Endodermal cell (in vitro differentiated cells): ENCODE measurements at regions not wholly inside any gene's neighbourhood (a gene's known extent, or its start where the extent isn't known, plus 50 kb on each side); places are given as distances from the start of the nearest gene placed in this dataset.

Experiments
- DNase-seq: peaks from one replicate; pipeline ENCODE4 v3.0.0-alpha.2; 2017
- H3K27ac ChIP-seq: 2 replicates; pipeline ENCODE4 v1.5.1; 2013; ENCODE audit warnings: mild to moderate bottlenecking, low read depth, low read length, moderate library complexity
- H3K27me3 ChIP-seq: 2 replicates; pipeline ENCODE4 v1.6.1; 2013; ENCODE audit warnings: mild to moderate bottlenecking, low read length, moderate library complexity; ENCODE audit not compliant: insufficient read depth, control insufficient read depth, poor library complexity, severe bottlenecking
- H3K36me3 ChIP-seq: 2 replicates; pipeline ENCODE4 v1.7.0; 2013; ENCODE audit warnings: mild to moderate bottlenecking, low read length, moderate library complexity; ENCODE audit not compliant: control insufficient read depth, insufficient read depth
- H3K4me1 ChIP-seq: one replicate; pipeline ENCODE4 v1.7.0; 2013; ENCODE audit warnings: low read length; ENCODE audit not compliant: control insufficient read depth, insufficient read depth
- H3K4me3 ChIP-seq: 2 replicates; pipeline ENCODE4 v1.5.1; 2013; ENCODE audit warnings: mild to moderate bottlenecking, low read length, moderate library complexity
- H3K9ac ChIP-seq: 2 replicates; pipeline ENCODE4 v1.6.1; 2013; ENCODE audit warnings: mild to moderate bottlenecking, low read length, moderate library complexity; ENCODE audit not compliant: poor library complexity, severe bottlenecking; ENCODE audit errors: extremely low read depth
- H3K9me3 ChIP-seq: 2 replicates; pipeline ENCODE4 v1.6.1; 2013; ENCODE audit warnings: mild to moderate bottlenecking, low read length, moderate library complexity; ENCODE audit not compliant: control insufficient read depth
- H3K27ac Mint-ChIP-seq: 2 replicates; pipeline ENCODE4 v1.8.0; 2020; ENCODE audit warnings: mixed read lengths
- H3K27me3 Mint-ChIP-seq: 2 replicates; pipeline ENCODE4 v1.8.0; 2021; ENCODE audit warnings: mild to moderate bottlenecking, mixed read lengths; ENCODE audit not compliant: insufficient read depth
- H3K36me3 Mint-ChIP-seq: 2 replicates; pipeline ENCODE4 v1.8.0; 2020; ENCODE audit warnings: low read depth, mixed read lengths
- H3K4me1 Mint-ChIP-seq: 2 replicates; pipeline ENCODE4 v1.8.0; 2020; ENCODE audit warnings: mixed read lengths
- H3K4me3 Mint-ChIP-seq: 2 replicates; pipeline ENCODE4 v1.8.0; 2020; ENCODE audit warnings: mild to moderate bottlenecking, moderate library complexity, mixed read lengths
- H3K9me3 Mint-ChIP-seq: 2 replicates; pipeline ENCODE4 v1.8.0; 2020; ENCODE audit warnings: mild to moderate bottlenecking, mixed read lengths
- WGBS, 2 experiments: methylation state at CpG; one replicate each; pipeline versions ENCODE4 v1.1.5 to v1.1.7; 2013; ENCODE audit warnings: missing lambda C conversion rate in 2 of 2, mixed read lengths in 1 of 2; ENCODE audit not compliant: insufficient coverage in 1 of 2, insufficient read length in 1 of 2; 5-methylcytosine and 5-hydroxymethylcytosine counted together
- TF ChIP-seq, protein P1 (sequence below): fragments of 200-600 bp; sonication (generic); conservative IDR thresholded peaks from 2 replicates; pipeline ENCODE4 v1.5.0; 2021; ENCODE audit warnings: antibody characterized with exemption, mild to moderate bottlenecking

DNA sequence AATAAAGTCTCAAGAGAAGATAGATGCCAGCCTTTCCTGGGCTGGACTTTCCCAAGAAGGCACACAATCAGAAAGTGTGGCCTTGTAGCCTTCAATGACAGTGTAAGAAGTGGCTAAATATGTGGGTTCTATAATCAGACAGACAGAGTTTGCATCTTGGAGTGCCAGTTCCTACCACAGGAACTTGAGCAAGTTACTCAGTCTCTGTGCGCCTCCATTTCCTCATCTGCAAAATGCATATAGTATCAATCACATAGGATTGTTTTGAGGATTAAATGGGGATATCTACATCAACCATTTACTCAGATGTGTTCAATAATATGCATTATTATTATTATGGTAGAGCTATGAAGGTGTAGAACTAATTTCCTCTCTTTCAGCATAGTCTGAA, 176.8 kb upstream of the PTBP2 start:
- H3K27ac ChIP-seq = no peak overlapping the region
- H3K4me3 Mint-ChIP-seq = no peak overlapping the region
- H3K36me3 ChIP-seq = no peaks in the 10 kb centered on the region

DNA sequence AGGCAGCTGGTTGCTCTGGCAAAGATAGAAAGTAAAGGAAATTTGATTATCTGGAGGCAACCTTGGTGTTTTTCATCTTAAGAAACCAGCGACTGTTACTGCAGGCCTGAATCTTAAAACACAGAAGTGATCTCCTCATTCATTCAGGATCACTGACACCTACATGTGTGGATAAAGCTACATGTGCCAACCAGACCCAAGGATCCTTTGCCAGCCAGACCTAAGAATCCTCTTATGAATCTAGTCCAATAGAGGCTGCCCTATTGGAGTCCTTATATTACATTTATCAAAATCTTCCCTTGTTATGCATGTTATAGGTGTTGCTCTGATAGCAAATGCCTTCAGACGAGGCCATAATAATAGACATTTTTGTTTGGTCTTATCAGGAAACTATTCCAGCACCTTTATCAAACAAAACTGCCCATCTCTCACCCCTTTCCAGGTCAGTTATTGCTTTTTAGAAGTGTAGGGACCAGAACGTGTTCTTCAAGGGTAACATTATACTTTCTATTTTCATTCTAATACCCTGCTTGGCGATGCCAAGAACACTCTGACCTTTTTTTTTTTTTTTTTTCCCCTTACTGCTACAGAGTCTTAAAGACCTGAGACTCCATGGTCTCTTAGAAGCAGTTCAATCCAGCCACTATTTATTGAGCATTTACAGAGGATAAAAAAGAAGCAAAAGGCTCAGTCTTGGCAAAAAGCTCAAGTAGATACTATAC, 175.5 kb upstream of the PTBP2 start:
- Histone ChIP-seq H3K36me3 (no peaks in the 10 kb centered on the region), H3K4me1 (no peaks in the 10 kb centered on the region), H3K9me3 (no peaks in the 10 kb centered on the region)

More for the DNA sequence above, 176.8 kb upstream of the PTBP2 start:
- no peaks in the 10 kb centered on the region for H3K4me1 ChIP-seq
- TF ChIP-seq, protein P1, sequence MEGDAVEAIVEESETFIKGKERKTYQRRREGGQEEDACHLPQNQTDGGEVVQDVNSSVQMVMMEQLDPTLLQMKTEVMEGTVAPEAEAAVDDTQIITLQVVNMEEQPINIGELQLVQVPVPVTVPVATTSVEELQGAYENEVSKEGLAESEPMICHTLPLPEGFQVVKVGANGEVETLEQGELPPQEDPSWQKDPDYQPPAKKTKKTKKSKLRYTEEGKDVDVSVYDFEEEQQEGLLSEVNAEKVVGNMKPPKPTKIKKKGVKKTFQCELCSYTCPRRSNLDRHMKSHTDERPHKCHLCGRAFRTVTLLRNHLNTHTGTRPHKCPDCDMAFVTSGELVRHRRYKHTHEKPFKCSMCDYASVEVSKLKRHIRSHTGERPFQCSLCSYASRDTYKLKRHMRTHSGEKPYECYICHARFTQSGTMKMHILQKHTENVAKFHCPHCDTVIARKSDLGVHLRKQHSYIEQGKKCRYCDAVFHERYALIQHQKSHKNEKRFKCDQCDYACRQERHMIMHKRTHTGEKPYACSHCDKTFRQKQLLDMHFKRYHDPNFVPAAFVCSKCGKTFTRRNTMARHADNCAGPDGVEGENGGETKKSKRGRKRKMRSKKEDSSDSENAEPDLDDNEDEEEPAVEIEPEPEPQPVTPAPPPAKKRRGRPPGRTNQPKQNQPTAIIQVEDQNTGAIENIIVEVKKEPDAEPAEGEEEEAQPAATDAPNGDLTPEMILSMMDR = no peak
- 100% methylated on average over 1 of the region's 1 CpG; no CpG with 5 or more reads in 1 of the 2 experiments for WGBS, 2 experiments
- H3K27me3 ChIP-seq = no peaks in the 10 kb centered on the region
- H3K9me3 ChIP-seq = no peaks in the 10 kb centered on the region
- Mint-ChIP-seq H3K36me3 (no peaks in the 10 kb centered on the region), H3K27ac (no peak overlapping the region), H3K9me3 (no peaks in the 10 kb centered on the region), H3K4me1 (no peaks in the 10 kb centered on the region), H3K27me3 (no peaks in the 10 kb centered on the region)
- no peak overlapping the region for H3K9ac ChIP-seq
- no peak for DNase-seq
- no peak overlapping the region for H3K4me3 ChIP-seq

DNA sequence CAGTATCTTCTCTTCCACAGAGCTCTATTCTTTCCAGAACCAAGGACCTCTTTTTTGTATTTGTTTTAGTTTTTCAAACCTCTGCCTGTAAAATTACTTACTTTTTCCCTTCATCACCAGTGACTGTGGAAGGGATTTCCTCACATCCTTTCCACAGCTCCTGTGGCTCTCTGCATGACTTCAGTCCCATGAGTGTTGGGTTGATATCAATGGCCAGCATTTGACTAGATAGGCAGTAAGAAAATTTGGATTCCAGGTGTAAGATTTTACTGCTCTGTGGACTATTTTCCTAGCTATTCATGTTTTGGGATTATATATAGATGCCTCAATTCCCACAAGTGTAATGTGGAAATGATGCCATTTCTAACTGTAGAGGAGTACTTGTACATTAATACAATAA, 171.5 kb upstream of the PTBP2 start:
- no peak for DNase-seq
- no peaks in the 10 kb centered on the region for H3K27me3 ChIP-seq
- Mint-ChIP-seq H3K4me1 (no peaks in the 10 kb centered on the region), H3K27me3 (no peaks in the 10 kb centered on the region), H3K27ac (no peak overlapping the region), H3K9me3 (no peaks in the 10 kb centered on the region), H3K4me3 (no peak overlapping the region), H3K36me3 (no peaks in the 10 kb centered on the region)
- H3K9me3 ChIP-seq = no peaks in the 10 kb centered on the region
- no peak overlapping the region for H3K9ac ChIP-seq
- H3K36me3 ChIP-seq = no peaks in the 10 kb centered on the region
- no peaks in the 10 kb centered on the region for H3K4me1 ChIP-seq
- H3K4me3 ChIP-seq = no peak overlapping the region
- no peak overlapping the region for H3K27ac ChIP-seq
- TF ChIP-seq, protein P1 = no peak

More for the DNA sequence above, 175.5 kb upstream of the PTBP2 start:
- 83 to 87% methylated on average over 2 to 4 of the region's 4 CpGs for WGBS, 2 experiments
- Histone ChIP-seq H3K27ac (no peak overlapping the region), H3K9ac (no peak overlapping the region), H3K4me3 (no peak overlapping the region), H3K27me3 (no peaks in the 10 kb centered on the region)
- no peaks in the 10 kb centered on the region for H3K27me3 Mint-ChIP-seq
- TF ChIP-seq, protein P1 = no peak
- no peak overlapping the region for H3K27ac Mint-ChIP-seq
- DNase-seq = no peak
- H3K36me3 Mint-ChIP-seq = no peaks in the 10 kb centered on the region
- H3K9me3 Mint-ChIP-seq = no peaks in the 10 kb centered on the region
- H3K4me3 Mint-ChIP-seq = no peak overlapping the region
- no peaks in the 10 kb centered on the region for H3K4me1 Mint-ChIP-seq
